GM12864 (cell line): ENCODE measurements at regions not wholly inside any gene's neighbourhood (a gene's known extent, or its start where the extent isn't known, plus 50 kb on each side); places are given as distances from the start of the nearest gene placed in this dataset.

Experiments
- DNase-seq: peaks from one replicate; pipeline ENCODE4 v3.0.0-alpha.2; 2011; ENCODE audit warnings: low read depth
- H3K4me3 ChIP-seq: 2 replicates; pipeline ENCODE4 v1.5.1; 2011; ENCODE audit warnings: mild to moderate bottlenecking, low read depth, low read length, control low read depth
- TF ChIP-seq, protein P1 (sequence below): IDR thresholded peaks from 2 replicates; pipeline ENCODE4 v1.5.1; 2011; ENCODE audit warnings: low read depth, mild to moderate bottlenecking, moderate library complexity, low read length, control low read depth, inconsistent platforms; ENCODE audit errors: missing control alignments

GRCh38 chr11:45369313-45369712 lies 83.2 kb upstream of the SYT13 start:
- H3K4me3 ChIP-seq, result no peak overlapping the region
- no peak for DNase-seq
- TF ChIP-seq, protein P1, sequence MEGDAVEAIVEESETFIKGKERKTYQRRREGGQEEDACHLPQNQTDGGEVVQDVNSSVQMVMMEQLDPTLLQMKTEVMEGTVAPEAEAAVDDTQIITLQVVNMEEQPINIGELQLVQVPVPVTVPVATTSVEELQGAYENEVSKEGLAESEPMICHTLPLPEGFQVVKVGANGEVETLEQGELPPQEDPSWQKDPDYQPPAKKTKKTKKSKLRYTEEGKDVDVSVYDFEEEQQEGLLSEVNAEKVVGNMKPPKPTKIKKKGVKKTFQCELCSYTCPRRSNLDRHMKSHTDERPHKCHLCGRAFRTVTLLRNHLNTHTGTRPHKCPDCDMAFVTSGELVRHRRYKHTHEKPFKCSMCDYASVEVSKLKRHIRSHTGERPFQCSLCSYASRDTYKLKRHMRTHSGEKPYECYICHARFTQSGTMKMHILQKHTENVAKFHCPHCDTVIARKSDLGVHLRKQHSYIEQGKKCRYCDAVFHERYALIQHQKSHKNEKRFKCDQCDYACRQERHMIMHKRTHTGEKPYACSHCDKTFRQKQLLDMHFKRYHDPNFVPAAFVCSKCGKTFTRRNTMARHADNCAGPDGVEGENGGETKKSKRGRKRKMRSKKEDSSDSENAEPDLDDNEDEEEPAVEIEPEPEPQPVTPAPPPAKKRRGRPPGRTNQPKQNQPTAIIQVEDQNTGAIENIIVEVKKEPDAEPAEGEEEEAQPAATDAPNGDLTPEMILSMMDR, result no peak

GRCh38 chr11:45368697-45369096 lies 82.6 kb upstream of the SYT13 start:
- TF ChIP-seq, protein P1, result no peak
- DNase-seq, result no peak
- H3K4me3 ChIP-seq, result no peak overlapping the region

GRCh38 chr11:45366619-45367190 lies 80.6 kb upstream of the SYT13 start:
- no peak for DNase-seq
- no peak overlapping the region for H3K4me3 ChIP-seq
- TF ChIP-seq, protein P1, result no peak

- DNase-seq, result no peak
- TF ChIP-seq, protein P1, result no peak
- no peak overlapping the region for H3K4me3 ChIP-seq
Observed at GRCh38 chr11:45365961-45366618, 79.9 kb upstream of the SYT13 start.

- no peak for DNase-seq
- TF ChIP-seq, protein P1, result no peak
- H3K4me3 ChIP-seq, result no peak overlapping the region
Observed at GRCh38 chr11:45362636-45363035, 76.5 kb upstream of the SYT13 start.

DNA sequence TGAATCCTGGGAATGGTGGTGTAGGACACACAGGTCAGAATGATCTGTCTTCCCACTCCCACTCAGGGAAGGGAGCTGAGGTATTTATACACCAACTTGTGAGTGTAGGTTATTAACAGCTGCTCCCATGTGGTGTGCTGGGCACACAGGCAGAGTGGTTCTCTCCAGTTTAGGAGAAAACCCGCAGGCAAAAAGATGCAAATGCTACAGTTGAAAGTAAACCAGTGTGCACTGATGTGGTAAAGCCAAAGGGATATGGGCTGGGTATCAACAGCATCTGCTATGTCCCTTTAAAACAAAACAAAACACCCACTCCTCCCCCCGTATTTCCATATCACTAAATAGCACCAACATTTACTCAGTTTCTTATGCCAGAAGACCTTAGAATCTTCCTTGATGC lies 75.4 kb upstream of the SYT13 start:
- H3K4me3 ChIP-seq, result no peak overlapping the region
- DNase-seq, result no peak
- TF ChIP-seq, protein P1, result no peak

GRCh38 chr11:45355706-45356041 lies 69.5 kb upstream of the SYT13 start:
- H3K4me3 ChIP-seq, result peak overlapping the region; percentile 57
- TF ChIP-seq, protein P1, result no peak
- no peak for DNase-seq
